ENCODE measurements at regions not wholly inside any gene's neighbourhood (a gene's known extent, or its start where the extent isn't known, plus 50 kb on each side); places are given as distances from the start of the nearest gene placed in this dataset.

DNA sequence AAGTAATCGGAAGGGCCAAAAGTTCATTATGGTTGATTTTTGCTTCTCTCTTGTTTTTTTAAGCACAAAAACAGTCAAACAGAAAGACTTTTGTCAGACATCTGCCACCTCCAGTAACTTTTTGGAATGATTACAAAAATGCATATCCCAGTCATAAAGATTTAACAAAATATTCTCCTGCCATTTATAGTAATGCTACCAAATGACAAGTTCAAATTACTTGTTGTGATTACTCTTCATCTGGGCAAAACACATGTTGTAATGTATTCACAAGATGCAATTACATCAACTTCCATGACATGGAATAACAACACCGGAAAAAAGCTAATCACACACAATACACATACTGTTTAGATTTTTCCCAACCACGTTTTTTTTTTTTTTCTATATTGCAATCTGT is 1017.5 kb upstream of the TENM4 start:
- WGBS, 2 donors: 67 to 77% methylated on average over 3 of the region's 3 CpGs
- H3K27me3 ChIP-seq: no peaks in the 10 kb centered on the region
- no peak for DNase-seq
- H3K4me1 ChIP-seq: no peaks in the 10 kb centered on the region
- H3K27ac ChIP-seq: no peak overlapping the region
- no peak overlapping the region for H3K4me3 ChIP-seq
- no peaks in the 10 kb centered on the region for H3K36me3 ChIP-seq
- intact Hi-C loops (cut with DNase I): no loop called here
- no peaks in the 10 kb centered on the region for H3K9me3 ChIP-seq
- TF ChIP-seq, protein P1, sequence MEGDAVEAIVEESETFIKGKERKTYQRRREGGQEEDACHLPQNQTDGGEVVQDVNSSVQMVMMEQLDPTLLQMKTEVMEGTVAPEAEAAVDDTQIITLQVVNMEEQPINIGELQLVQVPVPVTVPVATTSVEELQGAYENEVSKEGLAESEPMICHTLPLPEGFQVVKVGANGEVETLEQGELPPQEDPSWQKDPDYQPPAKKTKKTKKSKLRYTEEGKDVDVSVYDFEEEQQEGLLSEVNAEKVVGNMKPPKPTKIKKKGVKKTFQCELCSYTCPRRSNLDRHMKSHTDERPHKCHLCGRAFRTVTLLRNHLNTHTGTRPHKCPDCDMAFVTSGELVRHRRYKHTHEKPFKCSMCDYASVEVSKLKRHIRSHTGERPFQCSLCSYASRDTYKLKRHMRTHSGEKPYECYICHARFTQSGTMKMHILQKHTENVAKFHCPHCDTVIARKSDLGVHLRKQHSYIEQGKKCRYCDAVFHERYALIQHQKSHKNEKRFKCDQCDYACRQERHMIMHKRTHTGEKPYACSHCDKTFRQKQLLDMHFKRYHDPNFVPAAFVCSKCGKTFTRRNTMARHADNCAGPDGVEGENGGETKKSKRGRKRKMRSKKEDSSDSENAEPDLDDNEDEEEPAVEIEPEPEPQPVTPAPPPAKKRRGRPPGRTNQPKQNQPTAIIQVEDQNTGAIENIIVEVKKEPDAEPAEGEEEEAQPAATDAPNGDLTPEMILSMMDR (IDR thresholded peaks at IDR 0.05): no peak
- no peak for TF ChIP-seq POLR2A (IDR thresholded peaks at IDR 0.05)

DNA sequence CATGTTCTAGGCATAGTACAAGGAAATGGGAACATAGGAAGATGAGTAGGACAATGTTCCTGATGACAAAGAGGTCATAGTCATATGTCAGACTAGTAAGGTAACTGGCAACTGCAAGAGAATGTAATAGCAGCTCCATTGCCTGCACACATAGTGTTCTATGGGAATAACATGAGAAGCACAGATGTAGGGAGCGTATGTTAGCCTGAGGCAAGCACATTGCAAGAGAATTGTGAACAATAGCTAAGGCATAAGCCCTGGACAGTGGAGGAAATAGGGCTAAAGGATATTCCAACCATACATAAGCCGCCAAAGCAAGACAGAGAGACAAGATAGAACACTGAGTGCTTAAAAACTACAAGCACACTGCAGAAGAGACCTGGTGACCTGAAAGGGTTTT is 1017.0 kb upstream of the TENM4 start:
- 78 to 93% methylated on average over 2 of the region's 2 CpGs for WGBS, 2 donors
- no peaks in the 10 kb centered on the region for H3K4me1 ChIP-seq
- no peaks in the 10 kb centered on the region for H3K36me3 ChIP-seq
- no peak for DNase-seq
- intact Hi-C loops (cut with DNase I): no loop called here
- no peaks in the 10 kb centered on the region for H3K9me3 ChIP-seq
- no peak overlapping the region for H3K27ac ChIP-seq
- no peak overlapping the region for H3K4me3 ChIP-seq
- TF ChIP-seq, protein P1 (IDR thresholded peaks at IDR 0.05): no peak
- TF ChIP-seq POLR2A (IDR thresholded peaks at IDR 0.05): no peak
- H3K27me3 ChIP-seq: no peaks in the 10 kb centered on the region

DNA sequence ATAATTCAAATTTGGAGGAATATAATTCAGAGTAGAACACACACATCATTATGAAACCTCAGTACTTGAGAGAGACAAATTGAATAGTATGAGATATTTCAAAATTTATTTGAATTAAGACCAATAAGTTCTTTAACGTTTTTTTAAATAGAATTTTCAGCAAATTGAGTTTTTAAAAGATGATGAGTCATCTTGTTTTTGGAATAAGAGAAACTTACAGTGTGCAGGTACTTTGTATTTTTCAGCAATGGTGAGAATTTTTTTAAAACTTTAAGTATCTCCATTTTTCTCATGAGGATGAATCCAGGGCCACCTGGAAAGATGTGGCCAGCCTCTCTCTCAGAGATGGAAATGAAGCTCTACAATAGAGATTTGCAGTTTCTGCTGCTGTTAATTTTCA is 1015.0 kb upstream of the TENM4 start:
- H3K27ac ChIP-seq: no peak overlapping the region
- TF ChIP-seq POLR2A (IDR thresholded peaks at IDR 0.05): no peak
- TF ChIP-seq, protein P1 (IDR thresholded peaks at IDR 0.05): no peak
- H3K4me3 ChIP-seq: no peak overlapping the region
- DNase-seq: no peak
- intact Hi-C loops (cut with DNase I): no loop called here
- no peaks in the 10 kb centered on the region for H3K36me3 ChIP-seq
- H3K9me3 ChIP-seq: no peaks in the 10 kb centered on the region
- peaks cover 0 to 4% (median 0%) of the 10 kb centered on the region in 4 donors for H3K27me3 ChIP-seq
- WGBS, 2 donors: 32 to 44% methylated on average over 1 of the region's 1 CpG
- H3K4me1 ChIP-seq: no peaks in the 10 kb centered on the region

DNA sequence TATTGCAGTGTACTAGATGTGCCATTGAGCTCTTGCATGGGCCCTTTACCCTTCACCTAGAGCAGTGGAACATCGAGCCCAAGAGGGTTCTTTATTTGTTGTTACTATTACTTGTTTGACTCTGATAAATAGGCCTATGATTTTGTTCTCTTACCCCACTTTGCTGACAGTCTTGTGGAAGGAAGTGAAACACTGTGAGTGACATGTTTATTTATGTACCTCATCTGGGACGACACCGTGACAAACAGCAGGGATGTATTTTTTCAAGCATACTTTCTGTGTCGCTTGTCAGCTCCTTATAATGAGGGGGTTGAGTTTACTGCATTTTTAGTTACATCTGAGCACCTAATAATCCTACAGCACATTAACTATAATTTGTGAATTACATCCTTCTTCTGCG is 1010.3 kb upstream of the TENM4 start:
- no peaks in the 10 kb centered on the region for H3K4me1 ChIP-seq
- peaks cover 0 to 9% (median 0%) of the 10 kb centered on the region in 4 donors for H3K27me3 ChIP-seq
- no peaks in the 10 kb centered on the region for H3K9me3 ChIP-seq
- WGBS, 2 donors: 68 to 76% methylated on average over 5 of the region's 5 CpGs
- no peaks in the 10 kb centered on the region for H3K36me3 ChIP-seq
- no peak for DNase-seq
- no peak overlapping the region for H3K27ac ChIP-seq
- H3K4me3 ChIP-seq: no peak overlapping the region
- TF ChIP-seq, protein P1 (IDR thresholded peaks at IDR 0.05): no peak
- no peak for TF ChIP-seq POLR2A (IDR thresholded peaks at IDR 0.05)
- intact Hi-C loops (cut with DNase I): no loop called here

DNA sequence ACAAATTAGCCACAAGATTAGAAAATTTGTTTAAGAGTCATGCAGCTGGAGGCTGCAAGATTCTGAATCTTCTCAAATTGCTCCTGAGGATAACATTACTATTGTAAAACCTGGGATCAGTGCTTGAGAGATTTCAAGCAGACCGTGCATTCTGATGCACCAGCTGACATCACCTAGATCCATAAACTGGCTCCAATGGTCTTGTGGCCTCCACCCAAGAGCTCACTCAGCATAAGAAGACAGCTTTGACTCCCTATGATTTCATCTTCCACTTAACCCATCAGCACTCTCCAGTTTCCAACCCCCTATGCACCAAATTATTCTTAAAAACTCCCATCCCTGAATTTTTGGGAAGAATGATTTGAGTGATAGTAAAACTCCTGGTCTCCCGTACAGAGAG is 1007.9 kb upstream of the TENM4 start:
- Histone ChIP-seq H3K36me3 (no peaks in the 10 kb centered on the region), H3K4me3 (no peak overlapping the region), H3K4me1 (no peaks in the 10 kb centered on the region), H3K9me3 (no peaks in the 10 kb centered on the region), H3K27me3 (peaks cover 0 to 9% (median 0%) of the 10 kb centered on the region in 4 donors), H3K27ac (no peak overlapping the region)
- WGBS, 2 donors: 81% methylated on average over 2 of the region's 2 CpGs
- DNase-seq: no peak
- TF ChIP-seq, protein P1 (IDR thresholded peaks at IDR 0.05): no peak
- TF ChIP-seq POLR2A (IDR thresholded peaks at IDR 0.05): no peak
- intact Hi-C loops (cut with DNase I): no loop called here
